NOMO-1 treated with DMSO at 0.1 percent for 48 hours (cell line): ENCODE measurements at regions not wholly inside any gene's neighbourhood (a gene's known extent, or its start where the extent isn't known, plus 50 kb on each side); places are given as distances from the start of the nearest gene placed in this dataset.
"Not testable (repeated sequence)": the region's sequence is repeated elsewhere in the genome, so short reads cannot be mapped to it uniquely, and the experiment has no call there.

ENCODE experiments used
- DNase-seq: peaks from one replicate; lab custom pipeline; 2025; ENCODE audit not compliant: unreplicated experiment; lab: John Stamatoyannopoulos, UW

GRCh38 chr9:34796924-34797323 lies 87.0 kb upstream of the CCL21 start:
- peak; percentile 50 for DNase-seq

GRCh38 chr9:34793428-34793827 lies 83.5 kb upstream of the CCL21 start:
- peak; percentile 42 for DNase-seq

GRCh38 chr9:34783951-34784487 lies 74.1 kb upstream of the CCL21 start:
- DNase-seq = no peak

- no peak for DNase-seq
Observed at GRCh38 chr9:34782372-34782771, 72.4 kb upstream of the CCL21 start.

- DNase-seq = peak; percentile 86
Observed at GRCh38 chr9:34777666-34778065, 67.7 kb upstream of the CCL21 start.

GRCh38 chr9:34773955-34774354 lies 64.0 kb upstream of the CCL21 start:
- no peak for DNase-seq

- no peak for DNase-seq
Observed at GRCh38 chr9:34773306-34773910, 63.5 kb upstream of the CCL21 start.

GRCh38 chr9:34771007-34771406 lies 61.1 kb upstream of the CCL21 start:
- no peak for DNase-seq

GRCh38 chr9:34767087-34767486 lies 57.2 kb upstream of the CCL21 start:
- not testable (repeated sequence) for DNase-seq

- DNase-seq = peak; percentile 47
Observed at GRCh38 chr9:34760196-34761040, 50.5 kb upstream of the CCL21 start.
